ENCODE measurements at regions not wholly inside any gene's neighbourhood (a gene's known extent, or its start where the extent isn't known, plus 50 kb on each side); places are given as distances from the start of the nearest gene placed in this dataset.

- H3K9me2 ChIP-seq (ENCODE audit: insufficient read depth, low read length): no peaks in the 10 kb centered on the region
- TF ChIP-seq POLR2AphosphoS5 (IDR thresholded peaks at IDR 0.05) (no peak), TAF1 (IDR thresholded peaks at IDR 0.05; ENCODE audit: low read depth) (no peak), CTCF (IDR thresholded peaks at IDR 0.05; ENCODE audit: poor library complexity, severe bottlenecking) (no peak), MXI1 (conservative IDR thresholded peaks at IDR 0.05; ENCODE audit: poor library complexity, severe bottlenecking) (no peak), RAD21 (conservative IDR thresholded peaks at IDR 0.05) (no peak), REST (IDR thresholded peaks at IDR 0.05; ENCODE audit: borderline replicate concordance) (no peak), EP300 (conservative IDR thresholded peaks at IDR 0.05; ENCODE audit: poor library complexity, severe bottlenecking) (no peak), SMC3 (conservative IDR thresholded peaks at IDR 0.05; ENCODE audit: poor library complexity) (no peak), EZH2 (IDR thresholded peaks at IDR 0.05; ENCODE audit: borderline replicate concordance, insufficient read depth, low read length, poor library complexity, severe bottlenecking) (no peak)
- no peak overlapping the region for H3K4me2 ChIP-seq (ENCODE audit: low read length)
- H2AFZ ChIP-seq (ENCODE audit: low read depth, low read length): no peak overlapping the region
- no peak overlapping the region for H3K27ac ChIP-seq (ENCODE audit: low read length)
- no peaks in the 10 kb centered on the region for H3K36me3 ChIP-seq (ENCODE audit: insufficient read depth, low read length)
- no peaks in the 10 kb centered on the region for H3F3A ChIP-seq (ENCODE audit: insufficient read depth, low read length, poor library complexity, severe bottlenecking)
- no peaks in the 10 kb centered on the region for H3K27me3 ChIP-seq (ENCODE audit: insufficient read depth, low read depth, low read length)
- no peaks in the 10 kb centered on the region for H4K20me1 ChIP-seq (ENCODE audit: insufficient read depth)
- no peak overlapping the region for H3K4me3 ChIP-seq (ENCODE audit: low read length)
- no peaks in the 10 kb centered on the region for H3K79me2 ChIP-seq (replicated peaks; ENCODE audit: insufficient read depth, low read length)
- H3K9ac ChIP-seq (ENCODE audit: low read length): no peak overlapping the region
- no peaks in the 10 kb centered on the region for H3K9me3 ChIP-seq (ENCODE audit: low read length)
Measured at GRCh38 chr2:139805441-139805840, 1025.3 kb upstream of the NXPH2 start.

- Histone ChIP-seq H3K9ac (ENCODE audit: low read length) (no peak overlapping the region), H3F3A (ENCODE audit: insufficient read depth, low read length, poor library complexity, severe bottlenecking) (no peaks in the 10 kb centered on the region), H3K27me3 (ENCODE audit: insufficient read depth, low read depth, low read length) (no peaks in the 10 kb centered on the region), H3K79me2 (replicated peaks; ENCODE audit: insufficient read depth, low read length) (no peaks in the 10 kb centered on the region), H3K4me2 (ENCODE audit: low read length) (no peak overlapping the region), H3K4me3 (ENCODE audit: low read length) (no peak overlapping the region), H3K9me2 (ENCODE audit: insufficient read depth, low read length) (no peaks in the 10 kb centered on the region), H2AFZ (ENCODE audit: low read depth, low read length) (no peak overlapping the region), H3K36me3 (ENCODE audit: insufficient read depth, low read length) (no peaks in the 10 kb centered on the region), H4K20me1 (ENCODE audit: insufficient read depth) (no peaks in the 10 kb centered on the region), H3K27ac (ENCODE audit: low read length) (no peak overlapping the region), H3K9me3 (ENCODE audit: low read length) (no peaks in the 10 kb centered on the region)
- TF ChIP-seq CTCF (IDR thresholded peaks at IDR 0.05; ENCODE audit: poor library complexity, severe bottlenecking): no peak
- no peak for TF ChIP-seq TAF1 (IDR thresholded peaks at IDR 0.05; ENCODE audit: low read depth)
- no peak for TF ChIP-seq EZH2 (IDR thresholded peaks at IDR 0.05; ENCODE audit: borderline replicate concordance, insufficient read depth, low read length, poor library complexity, severe bottlenecking)
- TF ChIP-seq REST (IDR thresholded peaks at IDR 0.05; ENCODE audit: borderline replicate concordance): no peak
- no peak for TF ChIP-seq RAD21 (conservative IDR thresholded peaks at IDR 0.05)
- no peak for TF ChIP-seq POLR2AphosphoS5 (IDR thresholded peaks at IDR 0.05)
- no peak for TF ChIP-seq EP300 (conservative IDR thresholded peaks at IDR 0.05; ENCODE audit: poor library complexity, severe bottlenecking)
- no peak for TF ChIP-seq SMC3 (conservative IDR thresholded peaks at IDR 0.05; ENCODE audit: poor library complexity)
- no peak for TF ChIP-seq MXI1 (conservative IDR thresholded peaks at IDR 0.05; ENCODE audit: poor library complexity, severe bottlenecking)
Measured at GRCh38 chr2:139798391-139798790, 1018.2 kb upstream of the NXPH2 start.
